ENCODE measurements at regions not wholly inside any gene's neighbourhood (a gene's known extent, or its start where the extent isn't known, plus 50 kb on each side); places are given as distances from the start of the nearest gene placed in this dataset.
"Not testable (repeated sequence)": the region's sequence is repeated elsewhere in the genome, so short reads cannot be mapped to it uniquely, and the experiment has no call there.

DNA sequence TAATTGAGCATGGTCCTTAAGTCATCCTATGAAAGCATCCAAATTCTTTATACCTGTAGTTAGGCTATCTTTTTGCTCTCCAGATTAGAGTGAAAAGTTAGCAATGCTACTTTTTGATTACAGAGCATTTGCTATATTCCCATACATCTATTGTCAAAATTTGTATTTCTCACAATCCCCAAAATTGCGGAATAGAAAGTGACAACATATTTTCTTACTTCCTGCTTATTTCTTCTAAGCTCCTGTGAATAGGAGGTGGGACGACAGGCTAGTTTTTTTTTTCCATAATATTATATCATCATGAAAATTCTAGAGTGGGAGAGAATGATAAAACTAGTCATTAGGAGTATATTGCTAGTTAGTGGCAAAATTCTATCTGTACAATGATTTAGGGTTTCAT is 264.0 kb upstream of the DPYD start:
- DNase-seq = no peak

DNA sequence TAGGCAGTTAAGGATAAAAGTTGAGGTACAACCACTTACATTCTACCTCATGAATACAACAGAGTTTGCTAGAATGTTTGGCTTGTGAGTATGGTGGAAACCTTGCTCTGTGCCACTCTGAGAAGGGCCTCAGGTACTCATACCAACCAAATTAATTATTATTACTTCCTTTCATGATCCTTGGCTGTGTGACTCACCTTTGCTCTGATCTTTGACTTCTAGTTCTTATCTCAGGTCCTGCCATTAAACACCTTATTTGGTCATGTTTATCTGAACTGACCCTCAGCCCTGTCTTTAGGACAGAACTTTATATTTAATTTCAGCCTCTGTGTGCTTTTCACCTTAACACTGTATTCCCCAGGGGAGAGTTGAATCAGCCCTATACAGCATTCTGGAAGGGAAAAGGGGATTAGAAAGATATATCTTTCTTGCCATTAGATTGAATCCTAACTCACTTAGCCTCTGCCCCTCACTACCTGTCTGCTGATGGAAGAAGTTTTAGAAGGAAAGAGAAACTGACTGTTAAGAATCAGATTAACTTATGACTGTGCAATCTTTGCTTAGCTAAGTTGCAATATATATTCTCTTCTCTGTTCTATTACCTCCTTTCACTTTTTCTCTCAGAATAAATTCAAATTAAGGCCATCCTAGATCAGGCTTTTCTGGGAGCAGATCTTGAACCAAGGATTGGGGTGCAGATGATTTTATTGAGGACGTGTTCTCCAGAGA is 260.4 kb upstream of the DPYD start:
- no peak for DNase-seq

DNA sequence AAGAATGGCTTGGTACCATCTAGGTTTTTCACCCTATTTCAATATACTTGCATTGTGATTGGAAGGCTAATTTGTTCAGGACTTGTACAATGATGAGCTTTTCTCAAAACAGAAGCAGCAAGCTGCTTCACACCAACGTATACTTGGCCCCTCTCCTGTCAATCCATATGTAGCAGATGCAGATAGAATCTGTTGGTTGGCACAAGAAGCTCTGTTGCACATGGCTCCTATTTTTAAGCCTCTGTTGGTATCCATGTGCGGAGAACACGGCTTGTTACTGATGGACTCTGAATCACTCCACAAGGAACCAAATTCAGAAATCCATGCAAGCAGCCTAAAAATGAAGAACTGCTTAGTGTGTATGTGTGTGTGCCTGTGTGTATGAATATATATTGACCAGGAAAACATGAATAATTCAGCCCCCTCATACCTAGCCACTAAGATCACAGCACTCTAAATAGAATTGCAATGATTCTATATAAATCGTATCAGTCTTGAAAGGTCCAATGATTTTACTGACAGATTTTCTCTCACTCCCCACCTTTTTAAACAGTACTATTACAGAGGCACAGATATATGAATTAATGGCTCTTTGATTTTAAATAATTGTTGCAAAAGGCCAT is 258.4 kb upstream of the DPYD start:
- DNase-seq = no peak

DNA sequence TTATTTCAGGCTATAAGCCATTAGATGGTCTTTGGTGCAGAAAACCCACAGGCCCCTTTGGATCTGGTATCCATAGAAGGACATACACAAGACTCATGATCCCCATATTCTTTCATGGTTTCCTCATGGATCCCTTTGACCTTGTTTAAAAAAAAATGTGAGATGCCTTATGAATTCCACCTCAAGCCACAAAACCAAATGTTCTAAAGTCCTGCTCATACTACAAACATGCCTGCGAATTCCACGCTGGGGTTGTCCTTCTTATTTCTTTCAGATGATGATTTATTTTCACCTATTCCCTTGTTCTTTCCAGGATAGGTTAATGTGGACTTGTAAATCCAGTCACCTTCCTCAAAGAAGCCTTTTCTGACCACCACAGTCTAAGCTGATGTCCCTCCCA is 256.9 kb upstream of the DPYD start:
- DNase-seq = no peak

DNA sequence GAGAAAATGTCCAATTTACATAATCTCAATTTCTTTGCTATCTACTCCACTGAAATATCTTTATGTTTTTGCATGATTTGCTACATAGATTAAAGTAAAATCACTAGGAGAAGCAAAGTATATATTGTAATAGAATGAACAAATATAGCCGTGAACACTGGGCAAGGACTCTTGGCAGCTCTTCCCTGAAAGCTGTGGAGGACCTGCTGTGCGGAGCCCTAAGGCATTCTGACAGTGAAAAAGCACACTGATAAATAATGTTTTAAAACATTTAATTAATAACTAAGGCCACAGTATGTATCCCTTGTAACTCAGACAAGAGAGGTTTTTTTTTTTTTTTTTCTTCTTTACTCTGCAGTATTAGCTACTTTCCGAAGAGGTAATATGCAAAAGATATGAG is 256.1 kb upstream of the DPYD start:
- no peak for DNase-seq

DNA sequence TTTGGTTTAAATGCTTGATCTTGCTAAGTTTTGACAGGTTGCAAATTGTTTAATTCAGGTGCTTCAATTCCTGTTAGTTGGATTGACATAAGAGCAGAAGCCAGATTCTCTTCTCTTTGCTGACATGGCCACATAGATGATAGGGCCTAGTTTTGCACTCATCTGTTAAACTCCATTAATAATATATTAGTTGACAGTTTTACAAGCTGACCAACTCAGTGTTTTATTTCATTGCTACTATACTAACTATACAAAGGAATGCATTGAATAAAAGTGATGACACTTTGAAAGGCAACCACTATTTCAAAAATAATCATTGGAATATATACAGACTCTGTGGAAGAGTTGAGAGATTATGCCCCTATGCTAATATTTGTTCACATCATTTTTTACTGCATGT is 255.6 kb upstream of the DPYD start:
- DNase-seq = peak; percentile 1

DNA sequence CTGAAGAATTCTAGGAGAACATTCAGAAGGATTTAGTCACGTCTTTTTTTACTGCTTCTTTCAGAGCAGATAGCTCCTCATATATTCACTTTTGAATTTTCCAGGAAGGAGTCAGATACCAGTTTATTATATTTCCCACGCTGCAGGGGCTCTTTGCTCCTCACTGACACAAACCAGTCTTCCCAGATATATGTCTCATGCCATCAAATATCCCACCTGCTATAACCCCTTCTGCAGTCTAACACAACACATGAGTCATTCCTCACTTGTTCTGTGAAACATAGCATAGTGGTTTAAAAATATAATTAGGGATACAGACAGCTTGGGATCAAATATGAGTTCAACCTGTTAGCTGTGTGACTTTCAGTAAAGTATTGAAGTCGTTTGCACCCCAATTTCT is 251.7 kb upstream of the DPYD start:
- no peak for DNase-seq

DNA sequence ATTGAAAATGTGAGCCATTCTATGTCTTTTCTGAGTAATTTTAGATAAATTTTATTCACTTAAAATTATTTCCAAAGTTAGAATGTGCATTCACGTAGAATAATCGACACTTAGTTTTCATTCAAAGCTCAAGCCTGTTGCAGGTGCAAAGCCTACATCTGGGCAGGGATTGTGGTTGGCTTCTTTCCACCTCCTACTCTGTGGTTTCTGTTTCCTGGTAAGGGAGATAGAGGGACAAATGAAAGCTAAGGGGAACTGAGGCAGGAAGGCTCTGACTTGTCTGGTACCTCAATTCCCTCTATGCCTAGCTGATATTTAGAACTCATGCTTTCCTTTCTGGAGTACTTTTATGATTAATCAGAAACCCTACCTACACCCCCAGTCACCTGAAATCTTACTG is 251.2 kb upstream of the DPYD start:
- no peak for DNase-seq

DNA sequence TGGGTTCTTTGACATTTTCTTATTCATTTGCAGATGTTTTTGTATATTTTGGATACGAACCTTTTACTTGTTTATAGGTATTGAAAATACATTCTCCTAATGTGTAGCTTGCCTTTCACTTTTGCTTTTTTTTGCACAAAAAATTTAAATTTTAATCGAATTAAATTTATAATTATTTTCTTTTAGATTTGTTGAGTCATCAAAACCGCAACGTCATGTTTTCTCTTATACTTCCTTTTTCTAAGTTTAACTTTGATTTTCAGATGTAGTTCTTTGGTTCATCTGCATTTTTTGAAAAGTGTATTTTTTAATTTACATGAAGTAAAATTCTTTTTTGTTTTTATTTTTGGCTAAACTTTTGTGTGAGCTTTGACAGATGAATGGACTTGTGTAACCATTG is 243.7 kb upstream of the DPYD start:
- DNase-seq = no peak

DNA sequence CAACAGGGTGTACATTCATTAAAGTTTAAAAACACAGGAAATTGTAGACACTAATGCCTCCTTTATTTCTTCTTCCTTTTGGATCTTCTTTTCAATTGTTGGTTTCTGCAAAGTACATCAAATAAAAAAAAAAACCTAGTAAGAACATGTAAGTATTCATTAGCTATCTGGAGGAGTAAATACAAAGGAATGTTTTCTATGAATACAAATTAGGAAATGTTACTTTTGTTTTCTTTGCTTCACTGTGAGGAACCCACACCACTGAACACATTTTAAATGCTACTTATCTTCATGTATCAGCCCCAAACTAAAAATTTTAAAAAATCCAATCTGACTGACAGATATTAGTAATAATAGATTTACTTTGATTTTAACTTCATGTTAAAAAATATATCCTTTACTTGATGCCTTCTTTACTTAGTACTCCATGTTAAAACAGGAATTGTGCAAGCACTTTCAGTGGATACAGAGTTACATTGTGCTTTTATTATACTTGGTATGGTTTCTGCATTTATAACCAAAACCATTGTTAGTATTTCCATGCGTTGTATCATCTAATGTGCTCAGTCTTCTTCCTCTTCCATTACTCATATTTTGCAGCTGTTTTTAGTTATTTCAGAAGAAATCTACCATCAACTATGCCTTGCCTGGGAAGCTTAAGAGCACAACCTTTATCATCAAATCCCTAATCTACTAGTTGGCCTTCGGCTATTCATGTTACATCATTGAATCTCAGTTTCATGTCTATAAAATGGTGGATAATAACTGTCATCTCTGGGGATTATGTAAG is 236.9 kb upstream of the DPYD start:
- no peak for DNase-seq

DNA sequence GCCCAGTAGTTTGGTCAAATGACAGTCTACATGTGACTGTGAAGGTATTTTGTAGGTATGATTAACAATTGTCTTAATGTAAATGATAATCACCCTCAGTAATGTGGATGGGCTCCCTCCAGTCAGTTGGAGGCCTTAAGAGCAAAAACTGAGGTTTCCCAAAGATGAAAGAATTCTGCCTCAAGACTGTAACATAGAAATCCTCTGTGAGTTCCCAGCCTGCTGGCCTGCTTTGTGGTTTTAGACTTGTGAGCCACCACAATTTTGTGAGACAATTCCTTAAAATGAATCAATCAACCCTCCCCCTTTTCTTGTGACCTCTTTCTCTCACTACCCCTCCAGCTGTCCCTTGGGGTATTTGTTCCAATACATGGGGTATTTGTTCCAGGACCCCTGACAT is 226.4 kb upstream of the DPYD start:
- no peak for DNase-seq

DNA sequence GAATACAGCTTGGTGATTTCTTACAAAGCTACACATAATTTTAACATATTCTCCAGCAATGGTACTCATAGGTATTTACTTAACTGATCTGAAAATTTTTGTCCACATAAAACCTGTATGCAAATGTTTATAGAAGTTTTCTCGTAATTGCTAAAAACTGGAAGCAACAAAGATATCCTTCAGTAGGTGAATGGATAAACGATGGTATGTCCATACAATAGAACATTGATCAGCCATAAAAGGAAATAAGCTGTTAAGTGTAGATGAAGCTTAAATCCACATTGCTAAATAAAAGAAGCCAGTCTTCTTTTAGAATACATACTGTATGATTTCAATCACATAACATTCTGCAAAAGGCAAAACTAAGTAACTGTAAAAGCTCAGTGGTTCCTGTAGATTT is 224.8 kb upstream of the DPYD start:
- DNase-seq = no peak

DNA sequence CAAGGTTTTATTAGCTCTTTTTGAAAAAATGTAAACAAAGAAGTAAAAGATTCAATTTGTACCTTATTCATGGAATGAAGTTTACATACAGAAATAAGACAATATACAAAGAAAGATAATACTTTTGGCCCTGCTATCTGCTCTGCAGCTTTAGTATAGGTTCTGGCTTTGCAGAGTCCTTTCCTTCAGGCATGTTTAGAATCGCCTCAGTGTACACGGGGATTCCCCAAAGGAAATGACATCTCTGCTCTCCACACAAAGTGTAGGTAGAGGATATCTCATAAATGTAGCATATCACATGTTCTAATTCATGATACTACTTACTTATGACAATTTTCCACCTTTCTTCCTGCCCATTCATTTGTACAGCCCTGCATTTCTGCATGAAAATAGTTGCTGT is 222.6 kb upstream of the DPYD start:
- no peak for DNase-seq

DNA sequence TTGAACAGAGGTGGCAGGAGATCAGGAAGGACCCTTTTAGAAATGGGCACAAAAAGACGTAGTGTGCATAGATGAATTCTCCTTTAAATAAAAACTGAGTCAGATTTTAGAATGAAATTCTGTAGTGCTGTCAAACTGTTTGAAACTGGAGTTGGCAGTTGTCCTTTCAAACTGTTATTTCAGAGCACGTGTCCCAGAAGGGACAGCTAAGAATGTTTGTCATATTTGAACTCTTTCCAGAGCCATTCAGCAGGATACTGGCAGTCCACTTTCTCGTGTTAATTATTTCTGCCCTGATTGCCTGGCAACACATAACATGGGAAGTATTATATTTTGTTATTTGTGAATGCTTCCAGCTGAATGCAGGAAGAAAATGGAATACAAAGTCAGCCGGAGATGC is 212.3 kb upstream of the DPYD start:
- DNase-seq = peak; percentile 6

DNA sequence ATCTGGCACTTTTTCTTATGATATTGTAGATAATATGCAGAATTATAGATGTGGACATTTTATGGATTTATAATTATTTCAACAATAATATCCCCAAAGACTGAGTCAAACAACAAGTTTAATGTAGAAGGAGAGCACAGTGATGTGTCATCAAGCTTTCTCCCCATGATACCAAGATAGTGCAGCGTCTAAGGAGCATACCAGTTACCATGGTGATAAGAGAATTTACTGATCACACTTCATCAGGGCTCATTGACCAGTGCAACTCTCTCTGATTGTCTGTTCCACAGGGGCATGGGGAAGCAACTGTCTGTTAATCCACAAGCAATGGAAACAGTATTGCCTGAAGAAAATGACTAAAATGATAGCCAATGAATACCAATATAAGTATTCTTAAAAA is 209.6 kb upstream of the DPYD start:
- peak; percentile 14 for DNase-seq

DNA sequence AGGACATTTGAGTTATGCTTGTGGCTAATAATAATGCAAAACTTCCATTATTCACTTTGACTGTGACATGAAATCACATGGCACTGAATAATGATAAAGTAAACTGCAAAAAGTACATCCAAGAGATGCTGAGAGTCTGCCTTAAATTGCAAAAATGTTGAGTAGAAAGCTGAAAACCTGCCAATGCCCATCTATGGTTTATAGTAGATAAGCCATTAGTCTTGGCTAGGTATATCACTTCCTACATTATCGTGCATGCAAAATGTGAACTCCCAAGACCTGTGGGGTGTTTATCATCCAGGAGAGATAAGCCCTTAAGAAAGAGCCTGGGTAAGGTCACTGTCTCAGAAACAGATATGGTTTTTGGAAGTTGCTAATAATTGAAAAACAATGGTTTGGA is 208.7 kb upstream of the DPYD start:
- no peak for DNase-seq

DNA sequence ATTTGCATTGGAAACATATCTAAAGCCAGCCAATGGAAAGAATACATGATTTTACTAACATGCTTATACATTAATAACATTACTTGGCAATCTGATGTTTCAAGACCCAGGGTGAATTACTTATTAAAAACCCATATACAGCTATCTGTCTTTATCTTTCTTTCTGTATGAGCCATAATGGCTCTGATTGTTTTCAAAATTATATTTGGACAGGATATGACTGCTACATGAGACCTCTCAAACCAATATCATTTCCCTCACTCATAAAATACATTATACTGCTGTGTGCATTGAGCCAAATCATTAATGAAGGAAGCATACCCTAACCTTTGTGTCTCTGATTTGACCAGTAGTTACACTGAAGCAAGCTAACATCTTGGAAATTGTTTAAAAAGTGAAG is 205.9 kb upstream of the DPYD start:
- no peak for DNase-seq

DNA sequence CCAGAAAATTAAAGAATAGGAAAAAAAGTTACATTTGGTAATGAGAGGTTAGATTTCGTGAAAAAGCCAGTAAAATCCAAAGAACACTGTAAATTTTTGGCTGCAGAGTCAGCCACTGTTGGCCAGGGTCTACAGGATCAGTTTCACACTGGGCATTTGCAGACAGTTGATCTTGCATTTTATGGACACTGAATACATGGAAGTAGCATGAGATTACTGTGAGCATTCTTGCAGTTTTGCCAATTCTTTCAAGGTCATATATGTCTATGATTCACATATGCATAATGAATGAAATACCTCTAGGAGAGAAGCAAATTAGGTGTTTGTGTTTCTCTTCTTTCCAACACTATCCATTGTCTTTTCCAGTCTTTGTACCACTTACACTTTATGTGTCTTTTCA is 200.8 kb upstream of the DPYD start:
- DNase-seq = no peak

DNA sequence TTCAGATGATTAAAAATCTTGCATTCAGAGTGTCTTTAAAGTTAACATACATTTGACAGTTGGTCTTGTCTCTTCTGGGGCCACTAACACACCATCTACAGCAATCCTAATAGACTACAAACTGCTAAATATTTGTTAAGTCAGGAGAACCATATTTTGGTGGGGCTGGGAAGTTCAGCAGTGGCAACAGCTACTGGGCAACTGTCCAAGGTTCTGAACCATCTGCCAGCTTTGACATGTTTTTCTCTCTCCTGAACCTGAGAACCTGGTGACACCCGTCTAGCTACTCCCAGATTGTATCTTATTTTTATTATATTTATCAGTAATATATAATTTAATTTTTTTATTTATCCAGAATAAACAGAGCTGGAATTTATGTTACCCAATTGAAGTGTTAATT is 199.0 kb upstream of the DPYD start:
- DNase-seq = peak; percentile 55

DNA sequence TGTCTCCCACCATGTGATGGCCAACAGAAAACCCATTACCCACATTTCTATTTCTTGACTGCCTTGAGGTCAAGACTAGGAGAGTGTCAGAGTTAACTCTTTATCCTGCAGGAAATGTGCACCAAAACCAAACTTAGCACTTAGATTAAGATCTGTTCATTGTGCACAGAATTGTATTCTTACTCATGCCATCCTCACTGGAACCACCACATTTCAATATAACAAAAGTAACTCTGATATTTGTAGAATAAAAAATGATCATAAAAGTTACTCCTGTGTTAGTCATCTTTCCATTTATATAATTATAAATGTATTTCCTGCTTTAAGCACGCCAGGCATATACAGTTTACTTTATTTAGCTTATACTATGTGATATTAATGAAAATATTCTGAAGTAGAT is 193.0 kb upstream of the DPYD start:
- no peak for DNase-seq

DNA sequence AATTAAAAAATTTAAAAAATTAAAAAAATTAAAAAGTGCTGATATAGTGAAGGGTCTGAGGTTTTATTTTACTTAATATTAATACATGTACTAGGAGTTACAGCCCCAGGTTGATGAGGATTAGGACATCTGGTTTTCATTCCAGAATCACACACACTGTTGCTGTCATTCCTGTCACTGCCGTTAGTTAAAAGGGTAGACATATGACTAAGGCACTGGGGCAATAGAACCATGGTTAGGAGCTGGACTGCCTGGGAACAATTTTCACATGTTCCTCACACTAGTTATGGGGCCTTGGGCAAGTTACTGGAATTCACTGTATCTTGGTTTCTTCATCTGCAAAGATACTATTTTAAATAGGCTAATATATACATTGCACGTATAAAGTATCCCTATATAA is 191.8 kb upstream of the DPYD start:
- no peak for DNase-seq

DNA sequence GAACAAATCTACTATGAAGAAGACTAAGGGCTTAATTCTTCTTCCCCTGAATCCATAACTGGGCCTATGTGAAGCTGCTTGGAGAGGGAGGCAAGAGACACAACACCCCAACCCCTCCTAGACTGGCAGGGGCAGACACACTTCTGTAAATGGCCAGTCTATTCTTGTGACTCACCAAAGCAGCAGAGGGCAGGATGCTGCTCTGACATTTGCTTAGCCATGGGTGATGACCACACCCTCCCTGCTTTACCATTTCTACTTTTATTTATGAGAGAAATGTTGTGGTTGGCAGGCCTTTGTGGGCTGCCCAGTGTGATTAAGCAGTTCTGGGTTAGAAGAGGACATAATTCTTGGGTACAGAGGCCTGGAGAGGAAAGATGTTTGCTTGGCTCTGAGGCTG is 189.8 kb upstream of the DPYD start:
- DNase-seq = no peak

DNA sequence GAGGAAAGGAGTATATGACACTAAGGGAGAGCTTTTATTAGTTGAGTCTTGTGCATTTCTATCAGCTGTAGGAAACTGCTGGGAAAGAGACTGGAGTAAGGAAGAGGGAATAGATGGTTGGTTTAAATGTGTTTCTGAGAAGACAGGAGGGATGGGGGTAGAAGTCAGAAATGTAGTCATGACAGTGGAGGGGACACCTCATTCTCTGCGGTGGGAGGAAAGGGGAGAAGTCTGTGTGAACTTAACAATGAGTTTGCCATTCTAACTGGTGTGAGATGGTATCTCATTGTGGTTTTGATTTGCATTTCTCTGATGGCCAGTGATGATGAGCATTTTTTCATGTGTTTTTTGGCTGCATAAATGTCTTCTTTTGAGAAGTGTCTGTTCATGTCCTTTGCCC is 187.5 kb upstream of the DPYD start:
- DNase-seq = not testable (repeated sequence)

DNA sequence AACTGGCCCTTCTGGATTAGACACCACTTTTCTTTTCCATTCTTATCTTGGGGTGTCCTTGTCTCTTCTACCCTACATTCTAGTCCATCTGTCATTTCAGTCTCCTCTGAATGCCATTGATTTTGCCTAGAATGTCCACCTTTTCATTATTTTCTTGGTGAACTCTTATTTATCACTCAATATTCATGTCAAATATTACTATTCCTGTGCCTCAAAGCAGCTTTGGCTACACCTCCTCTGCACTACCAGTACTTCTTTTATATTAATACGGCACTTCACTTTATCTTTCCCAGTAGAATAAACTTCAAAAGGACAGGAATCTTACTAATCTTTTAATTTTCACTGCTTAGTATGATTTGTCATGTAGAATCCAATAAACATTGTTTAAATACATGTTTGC is 186.4 kb upstream of the DPYD start:
- no peak for DNase-seq

Measured in eye (tissue), 1 donor.